ENCODE measurements at regions not wholly inside any gene's neighbourhood (a gene's known extent, or its start where the extent isn't known, plus 50 kb on each side); places are given as distances from the start of the nearest gene placed in this dataset.

DNA sequence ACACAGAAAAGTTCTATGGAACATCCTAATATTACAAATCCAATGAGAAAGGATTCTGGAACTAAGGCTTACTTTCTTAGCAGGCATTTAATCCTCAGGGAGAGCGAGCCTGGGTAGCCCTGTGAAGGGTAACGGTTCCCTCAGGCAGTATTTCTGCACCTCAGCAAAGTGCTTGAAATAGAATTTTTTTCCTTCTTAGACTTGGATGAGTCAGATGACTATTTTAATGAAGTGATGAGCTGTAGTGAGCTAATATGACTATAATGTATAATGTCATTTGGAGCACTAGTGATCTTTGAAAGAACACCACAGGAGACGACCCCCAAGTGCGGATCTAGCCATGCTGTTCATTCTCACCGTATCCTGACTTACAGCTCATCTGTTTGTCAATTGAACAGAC lies 493.0 kb upstream of the FAM241A start:
- DNase-seq (ENCODE audit: low spot score): no peak

DNA sequence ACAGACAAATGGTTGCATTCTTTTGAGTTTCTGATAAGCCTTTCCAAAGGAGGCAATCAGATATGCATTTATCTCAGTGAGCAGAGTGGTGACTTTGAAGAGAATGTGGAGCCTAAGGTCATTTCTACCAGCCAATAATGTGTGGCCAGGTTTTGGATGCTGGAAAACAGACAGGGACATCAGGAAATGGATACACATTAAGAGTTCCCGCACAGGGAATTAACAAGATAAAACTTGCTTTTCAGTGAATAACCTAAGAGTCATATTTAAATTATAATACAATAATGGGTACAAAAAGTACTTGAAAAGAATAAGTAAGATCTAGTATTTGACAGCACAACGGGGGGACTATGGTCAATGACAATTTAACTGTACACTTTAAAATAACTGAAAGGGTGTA lies 492.3 kb upstream of the FAM241A start:
- DNase-seq (ENCODE audit: low spot score): no peak

DNA sequence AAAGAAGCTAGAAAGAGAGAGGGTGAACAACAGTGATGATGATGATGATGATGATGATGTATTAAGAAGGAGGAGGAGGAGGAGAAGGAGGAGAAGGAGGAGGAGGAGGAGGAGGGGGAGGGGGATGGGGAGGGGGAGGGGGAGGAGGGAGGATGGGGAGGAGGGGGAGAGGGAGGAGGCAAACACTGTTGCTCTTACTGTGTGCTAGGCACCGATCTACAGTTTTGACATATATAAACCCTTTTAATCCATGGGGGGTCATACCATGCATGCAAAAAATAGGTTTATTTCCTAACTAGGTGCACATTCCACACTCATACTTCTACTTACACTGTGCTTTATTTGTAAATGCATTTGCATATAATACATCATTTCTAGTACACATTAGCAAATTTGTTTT lies 482.8 kb upstream of the FAM241A start:
- DNase-seq (ENCODE audit: low spot score): no peak

DNA sequence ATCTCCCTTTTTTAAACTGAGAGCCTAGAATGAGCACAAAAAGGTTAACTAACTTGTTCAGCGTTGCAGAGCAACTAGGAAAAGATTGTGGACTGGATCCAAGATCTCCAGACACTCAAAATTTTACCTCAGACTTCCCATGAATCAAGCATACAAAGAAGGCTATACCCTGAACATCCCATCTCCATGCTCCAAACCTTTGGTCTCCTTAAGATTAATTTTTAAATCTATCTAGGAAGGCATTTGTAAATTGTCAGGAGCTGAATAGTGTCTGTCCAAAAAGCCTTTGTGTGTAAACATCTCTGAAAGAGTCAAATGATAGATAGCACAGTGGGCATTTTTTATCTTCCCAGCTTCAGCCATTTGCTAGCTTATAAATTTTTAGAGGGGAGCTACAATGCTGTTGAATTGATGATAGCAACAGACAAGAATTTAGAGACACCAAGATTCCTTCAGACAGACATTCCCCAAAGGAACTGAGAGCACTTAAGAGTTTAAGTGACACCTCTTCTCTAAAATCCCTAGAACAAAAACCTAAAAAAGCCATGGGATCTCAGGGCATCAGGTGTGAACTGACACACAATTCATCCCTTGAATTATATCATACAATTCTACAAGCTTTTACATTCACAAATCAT lies 480.8 kb upstream of the FAM241A start:
- no peak for DNase-seq (ENCODE audit: low spot score)

DNA sequence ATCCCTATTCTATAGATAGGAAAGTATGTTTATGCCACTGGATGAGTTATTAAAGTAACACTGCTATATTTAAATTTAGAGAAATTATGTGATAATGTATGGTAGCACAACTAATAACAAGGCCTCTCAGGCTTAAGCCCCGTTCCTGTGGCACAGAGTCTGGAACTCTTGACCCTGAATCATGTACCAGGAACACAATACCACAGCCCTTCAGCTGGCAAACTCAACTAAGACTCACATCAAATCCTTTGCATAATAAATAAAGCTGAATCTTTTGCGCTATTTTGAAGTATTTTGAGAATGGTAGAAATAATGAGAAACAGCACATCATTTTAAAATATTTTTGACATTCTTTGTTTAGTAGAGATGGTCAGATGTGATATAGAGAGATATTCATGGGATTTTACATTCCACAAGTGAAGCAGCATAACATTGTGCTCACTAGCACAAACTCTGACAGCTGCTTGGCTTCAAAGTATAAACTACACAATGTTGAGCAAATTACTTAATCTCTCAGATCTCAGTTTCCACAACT lies 478.4 kb upstream of the FAM241A start:
- DNase-seq (ENCODE audit: low spot score): no peak

DNA sequence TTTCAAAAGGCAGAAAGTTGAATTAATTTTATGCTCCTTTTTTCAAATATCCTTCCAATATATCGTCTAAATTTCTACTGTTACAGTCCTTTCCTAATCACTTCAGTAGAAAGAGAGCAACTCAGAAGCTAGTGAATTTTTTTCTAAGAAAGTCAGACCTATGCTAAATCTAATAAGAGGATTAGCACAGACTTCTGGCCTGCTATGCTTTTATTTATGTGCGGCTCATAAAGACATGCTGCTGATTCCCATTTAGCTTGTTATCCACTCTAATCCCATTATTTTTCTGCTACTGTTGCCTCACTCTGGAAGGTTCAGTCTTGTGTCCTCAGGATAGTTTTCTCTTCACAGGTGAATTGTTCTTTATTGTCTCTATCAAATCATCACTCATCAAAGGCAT lies 473.5 kb upstream of the FAM241A start:
- no peak for DNase-seq (ENCODE audit: low spot score)

DNA sequence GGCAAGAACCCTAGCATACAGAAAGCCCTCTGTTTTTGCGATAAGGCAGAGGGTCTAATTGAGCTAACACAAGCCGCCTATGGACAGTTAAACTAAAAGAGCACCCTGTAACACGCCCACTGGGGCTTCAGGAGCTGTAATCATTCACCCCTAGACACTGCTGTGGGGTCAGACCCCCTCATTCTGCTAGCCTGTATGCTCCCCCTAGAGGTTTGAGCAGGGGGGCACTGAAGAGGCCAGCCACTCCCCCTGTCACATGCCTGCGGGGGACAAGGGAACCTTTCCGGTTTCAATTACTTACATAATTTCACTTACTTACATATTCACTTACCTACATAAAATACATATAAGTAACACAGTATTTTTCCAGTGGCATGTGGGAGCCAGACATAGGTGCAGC lies 469.5 kb upstream of the FAM241A start:
- DNase-seq (ENCODE audit: low spot score): no peak

DNA sequence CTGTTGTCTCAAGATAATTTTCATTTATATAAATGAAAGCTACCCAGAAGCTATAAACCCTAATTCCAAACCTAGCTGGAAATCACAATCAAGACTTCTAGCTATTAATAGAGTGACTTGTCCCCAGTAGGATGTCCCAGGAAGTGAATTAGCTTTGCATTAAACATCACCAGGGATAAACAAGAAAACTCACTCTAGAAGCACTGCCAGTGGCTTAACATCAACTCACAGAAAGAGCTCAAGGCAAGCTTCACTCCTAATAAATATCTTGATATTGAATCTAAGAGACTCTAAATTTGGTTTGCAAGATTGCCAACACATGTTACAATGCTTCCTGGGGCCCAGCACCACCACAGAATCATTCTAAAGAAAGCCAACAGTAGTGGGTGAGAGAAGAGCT lies 468.7 kb upstream of the FAM241A start:
- DNase-seq (ENCODE audit: low spot score): no peak

DNA sequence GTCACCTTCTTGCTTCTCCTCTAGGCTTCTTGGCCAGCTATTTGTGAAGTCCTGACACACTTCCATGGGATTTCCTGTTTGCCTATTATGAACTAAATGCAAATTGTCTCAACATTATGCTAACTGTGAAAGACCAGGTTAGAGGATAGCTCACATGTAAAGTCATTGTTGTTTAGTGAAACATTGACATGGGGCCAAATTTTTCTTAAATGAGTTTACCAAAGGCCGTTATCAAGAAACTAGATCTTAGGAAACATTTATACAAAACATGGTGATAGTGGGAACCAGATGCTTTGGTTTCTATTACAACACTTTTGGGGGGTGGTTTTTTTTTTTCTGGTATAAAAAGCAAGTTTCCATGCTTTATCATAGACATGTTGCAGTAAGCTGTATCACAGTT lies 466.8 kb upstream of the FAM241A start:
- DNase-seq (ENCODE audit: low spot score): no peak

DNA sequence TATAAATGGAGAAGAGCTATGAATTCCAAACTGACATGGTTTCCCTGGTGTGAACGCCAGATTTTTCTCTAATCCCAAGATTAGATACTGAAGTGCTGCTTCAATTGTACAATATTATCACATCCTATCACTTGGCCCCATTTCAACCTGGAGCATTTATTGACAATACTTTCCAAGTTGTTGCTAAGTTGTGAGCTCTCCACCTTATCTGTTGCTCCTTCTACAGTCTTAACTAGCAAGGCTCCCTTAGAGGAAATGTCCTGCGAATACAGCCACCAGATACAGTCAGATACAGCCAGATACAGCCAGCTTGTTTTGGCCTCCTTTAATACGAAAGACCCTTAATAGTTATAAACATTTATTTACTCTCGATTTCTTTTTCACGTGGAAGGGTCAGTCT lies 466.3 kb upstream of the FAM241A start:
- DNase-seq (ENCODE audit: low spot score): no peak

DNA sequence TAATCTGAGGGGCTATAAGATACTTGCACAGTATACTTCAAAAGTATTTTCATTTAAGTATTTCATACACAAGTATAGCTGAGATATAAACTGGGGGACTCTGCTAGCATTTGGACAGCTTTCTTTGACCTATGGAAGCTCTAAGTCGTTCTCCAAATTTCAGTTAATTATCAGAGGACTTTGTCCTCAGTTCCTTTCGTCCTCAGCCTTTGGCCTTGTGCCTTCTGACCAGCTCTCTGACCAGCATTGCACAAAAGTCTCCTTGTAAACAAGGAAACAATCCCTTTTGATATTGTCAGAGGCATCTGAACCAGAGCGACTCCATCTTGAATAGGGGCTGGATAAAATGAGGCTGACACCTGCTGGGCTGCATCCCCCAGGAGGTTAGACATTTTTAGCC lies 464.0 kb upstream of the FAM241A start:
- no peak for DNase-seq (ENCODE audit: low spot score)

DNA sequence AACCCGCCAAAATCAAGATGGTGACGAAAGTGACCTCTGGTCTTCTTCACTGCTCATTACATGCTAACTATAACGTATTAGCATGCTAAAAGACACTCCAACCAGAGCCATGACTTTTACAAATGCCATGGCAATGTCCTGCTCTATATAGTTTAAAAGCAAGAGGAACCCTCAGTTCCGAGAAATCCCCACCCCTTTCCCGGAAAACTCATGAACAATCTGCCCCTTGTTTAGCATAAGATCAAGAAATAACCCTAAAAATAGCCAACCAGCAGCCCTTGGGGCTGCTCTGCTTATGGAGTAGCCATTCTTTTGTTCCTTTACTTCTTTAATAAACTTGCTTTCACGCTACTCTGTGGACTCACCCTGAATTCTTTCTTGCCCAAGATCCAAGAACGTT lies 463.5 kb upstream of the FAM241A start:
- no peak for DNase-seq (ENCODE audit: low spot score)

DNA sequence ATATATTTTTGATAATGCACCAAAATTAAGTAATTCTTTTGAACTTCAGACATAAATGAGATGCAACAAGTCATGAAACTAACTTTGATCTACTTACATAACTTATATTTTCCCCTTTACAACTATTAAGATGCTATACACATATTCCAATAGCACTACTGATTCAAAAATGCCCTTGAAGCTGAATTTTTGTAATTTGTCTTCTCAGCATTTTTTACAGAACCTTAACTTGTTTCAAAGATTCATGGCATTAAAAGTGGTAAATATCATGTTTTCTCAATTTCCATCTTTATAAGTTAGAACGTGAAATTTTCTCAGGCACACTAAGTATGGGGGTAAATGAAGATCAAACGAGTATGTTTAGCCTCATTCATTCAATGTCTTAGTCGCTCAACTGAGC lies 460.0 kb upstream of the FAM241A start:
- no peak for DNase-seq (ENCODE audit: low spot score)

DNA sequence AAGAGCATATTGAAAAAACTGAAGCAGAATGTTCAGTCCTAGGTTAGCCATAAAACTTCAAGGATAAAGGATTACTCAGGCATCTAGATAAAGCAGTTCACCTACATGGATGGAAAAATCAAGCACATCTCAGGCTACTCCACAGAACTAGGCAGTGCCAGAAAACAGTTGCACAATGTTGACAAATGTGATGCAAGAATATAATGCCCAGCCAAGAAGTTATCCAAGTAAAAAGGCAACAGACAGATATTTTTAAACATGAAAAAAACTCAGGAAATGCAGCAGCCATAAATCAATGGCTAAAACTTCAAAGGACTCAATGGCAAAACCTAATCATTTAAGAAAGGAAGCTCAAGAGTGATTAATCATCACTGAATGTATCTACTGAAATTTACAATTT lies 456.0 kb upstream of the FAM241A start:
- no peak for DNase-seq (ENCODE audit: low spot score)

DNA sequence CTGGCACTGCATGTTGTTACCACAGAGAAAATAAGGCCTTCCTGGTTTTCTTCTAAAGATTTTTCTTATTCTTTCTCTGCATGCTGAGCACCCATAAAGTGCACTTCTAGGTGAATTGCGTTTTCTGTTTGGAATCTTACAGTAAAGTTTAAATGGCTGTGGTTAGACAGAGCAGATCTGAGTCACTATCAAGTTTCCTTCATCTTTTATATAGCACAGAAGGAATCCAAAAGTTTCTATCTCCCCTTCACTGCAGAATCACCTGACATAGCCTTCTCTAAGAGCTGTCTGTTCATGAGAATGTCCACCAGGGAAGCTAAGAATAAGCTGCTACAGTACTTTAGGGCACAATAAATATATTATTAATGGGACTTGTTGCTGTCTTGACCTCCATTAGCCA lies 455.5 kb upstream of the FAM241A start:
- no peak for DNase-seq (ENCODE audit: low spot score)

DNA sequence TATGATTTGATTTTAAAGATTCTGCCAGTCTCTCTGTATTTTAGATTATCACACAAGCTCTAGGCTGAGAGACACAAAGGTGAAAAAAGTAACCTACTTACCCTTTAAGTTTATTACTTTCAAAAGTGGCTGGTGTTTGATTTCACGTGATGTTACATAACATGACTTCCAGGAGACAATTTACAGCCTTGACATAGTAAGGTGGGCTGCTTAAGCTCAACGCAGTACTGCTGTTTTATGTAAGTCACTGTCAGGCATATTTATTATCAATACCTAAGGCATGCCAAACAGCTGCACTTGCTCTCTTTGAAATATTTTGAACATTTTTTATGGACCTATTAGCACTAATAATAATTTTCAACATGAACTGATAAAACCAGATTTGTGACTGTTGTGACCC lies 451.5 kb upstream of the FAM241A start:
- DNase-seq (ENCODE audit: low spot score): no peak

DNA sequence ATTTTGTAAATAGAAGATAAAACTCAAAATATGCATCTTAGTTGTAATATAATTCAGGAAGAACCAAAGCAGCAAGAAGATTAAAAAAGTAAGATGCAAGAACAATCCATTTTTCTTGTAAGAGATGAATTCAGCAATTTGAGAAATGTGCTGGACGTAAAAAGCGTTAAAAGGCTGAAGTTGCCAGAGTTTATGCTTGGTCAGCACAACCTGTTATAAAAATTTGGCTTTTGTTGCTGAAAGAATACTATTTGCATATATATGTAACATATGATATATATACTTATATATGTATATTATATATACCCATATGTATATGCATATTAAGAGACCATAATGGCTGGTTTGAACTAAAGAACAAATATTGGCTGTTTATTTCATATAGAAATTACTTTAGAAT lies 449.6 kb upstream of the FAM241A start:
- DNase-seq (ENCODE audit: low spot score): no peak

DNA sequence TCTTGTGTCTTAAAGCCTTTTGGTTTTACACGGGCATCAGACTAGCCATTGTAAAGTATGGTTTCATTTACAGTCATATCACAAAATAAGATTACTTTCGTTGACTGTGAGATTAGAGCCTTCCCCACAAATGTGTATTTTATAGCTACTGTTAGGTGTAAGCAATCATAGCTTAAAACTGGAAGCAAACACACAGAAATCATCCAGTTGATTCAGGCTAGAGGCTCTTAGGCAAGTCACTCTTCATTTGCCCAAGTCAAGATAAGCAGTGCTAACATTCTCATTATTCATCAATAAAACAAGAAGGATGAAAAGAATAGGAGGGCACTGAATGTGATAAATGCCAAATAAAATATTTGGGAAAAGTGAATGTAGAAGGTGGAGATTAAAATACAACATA lies 448.7 kb upstream of the FAM241A start:
- no peak for DNase-seq (ENCODE audit: low spot score)

DNA sequence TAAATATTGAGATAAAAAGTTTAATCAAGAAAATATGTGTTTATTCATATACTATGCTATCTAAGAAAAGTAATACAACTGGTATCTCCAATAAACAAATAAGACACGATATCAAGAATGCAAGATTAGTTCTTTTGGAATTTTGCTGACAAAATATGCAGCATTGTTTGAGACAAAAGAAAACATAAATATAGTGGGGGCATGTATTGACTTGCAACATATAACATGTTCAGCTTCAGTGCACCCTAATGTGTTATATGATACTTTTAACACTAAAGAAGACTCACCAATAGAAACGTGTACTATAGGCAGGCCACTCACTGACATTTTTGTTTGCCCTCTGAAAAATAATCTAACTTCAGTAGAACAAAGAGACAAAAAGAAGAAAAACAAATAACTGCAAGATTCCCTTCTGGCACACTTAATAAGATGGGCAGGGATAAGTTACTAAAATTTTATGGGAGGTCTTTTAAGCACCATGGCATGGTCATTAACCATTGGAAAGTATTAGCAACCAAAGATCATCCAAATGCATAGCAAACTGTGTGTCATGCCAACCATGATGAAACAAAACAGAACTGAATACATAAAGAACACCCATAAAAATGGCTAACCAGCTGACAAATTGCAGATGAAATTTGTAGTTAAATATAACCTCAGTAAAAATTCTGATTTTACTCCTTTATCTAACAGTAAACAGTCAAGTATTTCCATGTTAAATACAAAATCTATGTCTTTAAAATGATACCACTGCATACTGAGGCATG lies 447.9 kb upstream of the FAM241A start:
- no peak for DNase-seq (ENCODE audit: low spot score)

DNA sequence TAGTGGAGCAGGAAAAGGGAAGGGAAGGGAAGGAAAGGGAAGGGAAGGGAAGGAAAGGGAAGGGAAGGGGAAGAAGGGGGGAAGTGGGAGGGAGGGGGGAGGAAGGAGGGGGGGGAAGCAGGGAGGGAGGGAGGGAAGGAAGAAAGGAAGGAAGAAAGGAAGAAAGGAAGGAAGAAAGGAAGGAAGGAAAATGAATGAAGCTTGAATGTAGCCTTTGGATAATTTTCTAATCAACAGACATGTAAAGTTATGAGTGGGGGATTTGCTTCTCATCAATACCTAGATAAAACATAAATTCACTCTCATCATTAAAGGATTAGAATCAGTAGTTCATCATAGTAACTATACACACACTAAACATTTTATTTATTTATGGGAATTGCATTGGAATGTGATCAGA lies 446.9 kb upstream of the FAM241A start:
- no peak for DNase-seq (ENCODE audit: low spot score)

DNA sequence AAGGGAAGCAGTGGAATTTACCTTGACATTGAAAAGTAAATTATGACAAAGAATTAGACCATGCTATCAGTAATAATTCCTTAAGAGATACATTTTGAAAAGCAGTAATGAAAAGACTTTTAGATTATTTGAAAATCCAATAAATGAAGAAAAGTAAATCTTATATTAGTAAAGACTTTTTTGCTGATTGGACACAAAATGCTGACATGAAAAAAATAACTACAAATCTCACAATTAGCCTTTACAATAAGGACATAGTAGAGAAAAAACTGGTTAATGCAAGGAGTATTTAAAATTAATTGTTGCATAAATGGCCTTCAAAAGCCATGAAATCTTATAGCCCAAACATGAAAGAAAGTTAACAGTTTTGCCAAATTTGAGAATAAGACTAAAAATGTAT lies 446.1 kb upstream of the FAM241A start:
- no peak for DNase-seq (ENCODE audit: low spot score)

DNA sequence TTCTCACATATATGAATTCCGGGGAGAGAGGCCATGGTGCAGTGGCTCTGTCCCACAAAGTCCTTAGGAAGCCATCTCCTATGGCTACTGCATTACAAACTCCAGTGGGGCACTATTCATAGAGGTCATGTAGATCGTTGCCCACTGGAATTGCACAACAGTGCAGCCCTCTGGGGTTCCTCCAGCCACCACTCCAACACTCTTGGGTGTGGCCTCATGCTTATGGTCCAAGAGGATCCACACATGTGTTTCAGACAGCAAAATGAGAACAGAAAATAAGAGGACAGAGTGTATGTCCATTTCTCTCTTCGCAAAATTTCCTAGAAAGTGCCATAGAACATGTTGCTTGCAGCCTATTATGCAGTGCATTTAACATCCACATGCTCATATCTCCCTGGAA lies 444.2 kb upstream of the FAM241A start:
- DNase-seq (ENCODE audit: low spot score): no peak

DNA sequence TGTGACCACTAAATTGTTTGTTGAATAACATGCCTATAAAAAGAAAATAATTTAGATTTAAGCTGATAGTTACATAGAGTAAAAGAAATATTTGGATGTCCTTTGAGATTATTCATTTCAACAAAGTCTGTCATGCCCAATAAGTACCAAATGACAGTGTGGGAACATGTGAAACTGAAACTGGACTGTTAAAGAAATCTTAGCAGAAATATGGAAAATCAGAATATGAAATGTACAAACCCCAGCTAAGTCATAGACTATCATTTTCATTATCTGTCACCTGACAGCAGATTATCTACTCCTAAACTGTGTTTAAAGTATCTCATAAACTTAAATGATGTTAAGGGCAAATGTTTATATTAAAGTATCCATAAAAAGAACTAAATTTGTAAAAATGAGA lies 437.8 kb upstream of the FAM241A start:
- DNase-seq (ENCODE audit: low spot score): no peak
